ENCODE measurements at regions not wholly inside any gene's neighbourhood (a gene's known extent, or its start where the extent isn't known, plus 50 kb on each side); places are given as distances from the start of the nearest gene placed in this dataset.

- no peak overlapping the region for H3K4me3 ChIP-seq
- DNase-seq (no peak), ATAC-seq (no peak)
- no peaks in the 10 kb centered on the region for H3K36me3 ChIP-seq (ENCODE audit: insufficient read depth in 1 of 2, low read depth in 1 of 2)
- H3K4me1 ChIP-seq, result no peaks in the 10 kb centered on the region
- H3K27me3 ChIP-seq (ENCODE audit: insufficient read depth in 3 of 3, low read length in 2 of 3), result no peaks in the 10 kb centered on the region
- 76 to 78% (median 78%) methylated on average over 4 of the region's 4 CpGs for WGBS, 3 donors
- H3K27ac ChIP-seq, result no peak overlapping the region
- intact Hi-C loops (cut with DNase I), result no loop called here
- no peaks in the 10 kb centered on the region for H3K9me3 ChIP-seq
- no peak for TF ChIP-seq CTCF (IDR thresholded peaks at IDR 0.05)
Measured at GRCh38 chr3:28122227-28122626, 119.2 kb upstream of the CMC1 start.

- intact Hi-C loops (cut with DNase I), result no loop called here
- no peak for TF ChIP-seq CTCF (IDR thresholded peaks at IDR 0.05)
- no peaks in the 10 kb centered on the region for H3K27me3 ChIP-seq (ENCODE audit: insufficient read depth in 3 of 3, low read length in 2 of 3)
- no peak for ATAC-seq
- 58 to 65% (median 65%) methylated on average over 3 of the region's 3 CpGs for WGBS, 3 donors
- no peak overlapping the region for H3K27ac ChIP-seq
- no peaks in the 10 kb centered on the region for H3K9me3 ChIP-seq
- DNase-seq, result no peak
- H3K4me1 ChIP-seq, result no peaks in the 10 kb centered on the region
- no peak overlapping the region for H3K4me3 ChIP-seq
- H3K36me3 ChIP-seq (ENCODE audit: insufficient read depth in 1 of 2, low read depth in 1 of 2), result no peaks in the 10 kb centered on the region
Measured at GRCh38 chr3:28124882-28125281, 116.5 kb upstream of the CMC1 start.

- DNase-seq (no peak), ATAC-seq (no peak)
- Histone ChIP-seq H3K9me3 (no peaks in the 10 kb centered on the region), H3K4me3 (no peak overlapping the region), H3K27ac (no peak overlapping the region), H3K4me1 (no peaks in the 10 kb centered on the region), H3K27me3 (ENCODE audit: insufficient read depth in 3 of 3, low read length in 2 of 3) (no peaks in the 10 kb centered on the region), H3K36me3 (ENCODE audit: insufficient read depth in 1 of 2, low read depth in 1 of 2) (no peaks in the 10 kb centered on the region)
- intact Hi-C loops (cut with DNase I), result no loop called here
- TF ChIP-seq CTCF (IDR thresholded peaks at IDR 0.05), result no peak
Measured at GRCh38 chr3:28125342-28125741, 116.1 kb upstream of the CMC1 start.

GRCh38 chr3:28130836-28131235 is 110.6 kb upstream of the CMC1 start:
- ATAC-seq (no peak), DNase-seq (no peak)
- Histone ChIP-seq H3K27ac (no peak overlapping the region), H3K4me1 (no peaks in the 10 kb centered on the region), H3K9me3 (no peaks in the 10 kb centered on the region), H3K4me3 (no peak overlapping the region), H3K27me3 (ENCODE audit: insufficient read depth in 3 of 3, low read length in 2 of 3) (no peaks in the 10 kb centered on the region), H3K36me3 (ENCODE audit: insufficient read depth in 1 of 2, low read depth in 1 of 2) (no peaks in the 10 kb centered on the region)
- no peak for TF ChIP-seq CTCF (IDR thresholded peaks at IDR 0.05)
- WGBS, 3 donors, result 71 to 77% (median 76%) methylated on average over 2 of the region's 2 CpGs
- intact Hi-C loops (cut with DNase I), result no loop called here

GRCh38 chr3:28132941-28133340 is 108.5 kb upstream of the CMC1 start:
- Histone ChIP-seq H3K9me3 (no peaks in the 10 kb centered on the region), H3K27me3 (ENCODE audit: insufficient read depth in 3 of 3, low read length in 2 of 3) (no peaks in the 10 kb centered on the region), H3K4me1 (no peaks in the 10 kb centered on the region), H3K4me3 (no peak overlapping the region), H3K27ac (no peak overlapping the region), H3K36me3 (ENCODE audit: insufficient read depth in 1 of 2, low read depth in 1 of 2) (no peaks in the 10 kb centered on the region)
- WGBS, 3 donors, result 33 to 40% (median 38%) methylated on average over 5 of the region's 5 CpGs
- no peak for DNase-seq
- intact Hi-C loops (cut with DNase I), result no loop called here
- ATAC-seq, result no peak
- TF ChIP-seq CTCF (IDR thresholded peaks at IDR 0.05), result no peak
